ENCODE measurements at regions not wholly inside any gene's neighbourhood (a gene's known extent, or its start where the extent isn't known, plus 50 kb on each side); places are given as distances from the start of the nearest gene placed in this dataset.

DNA sequence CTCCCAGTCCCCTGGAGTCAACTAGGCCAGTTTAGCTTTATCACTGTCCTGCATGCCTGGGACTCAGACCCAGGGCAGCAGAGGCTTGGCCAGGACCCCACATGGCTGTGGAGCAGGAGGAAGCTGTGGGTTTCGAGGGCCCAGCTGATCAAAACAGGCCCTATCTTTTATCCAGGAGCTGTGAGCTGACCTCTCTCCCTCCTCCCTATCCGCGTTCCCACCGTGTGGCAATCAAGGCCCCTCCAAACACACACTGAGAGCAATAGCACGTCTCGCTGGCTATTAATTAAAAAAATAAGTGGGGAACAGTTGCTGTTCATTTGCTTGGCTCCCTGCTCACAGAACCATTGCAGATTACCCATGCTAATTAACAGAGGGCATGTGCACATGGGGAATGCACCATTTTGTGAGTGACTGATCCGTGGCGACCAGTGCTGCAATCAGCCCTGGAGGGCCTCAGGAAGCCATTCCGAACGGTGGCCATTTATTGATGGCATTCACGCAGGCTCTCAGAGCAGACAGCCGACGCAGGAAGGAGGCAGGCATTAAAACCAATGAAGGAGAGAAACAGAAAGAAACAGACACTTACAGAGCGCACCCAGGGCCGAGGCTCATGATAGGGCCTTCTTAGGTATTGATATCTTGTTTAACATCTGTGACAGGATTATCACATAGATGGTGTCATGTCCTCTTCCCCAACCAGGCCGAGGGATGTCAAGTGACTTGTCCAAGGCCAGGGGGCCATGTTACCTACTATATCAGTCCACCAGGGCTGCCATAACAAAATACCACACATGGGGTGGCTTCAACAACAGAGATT is 157.1 kb downstream of the KATNIP start:
- TF ChIP-seq, protein P1, sequence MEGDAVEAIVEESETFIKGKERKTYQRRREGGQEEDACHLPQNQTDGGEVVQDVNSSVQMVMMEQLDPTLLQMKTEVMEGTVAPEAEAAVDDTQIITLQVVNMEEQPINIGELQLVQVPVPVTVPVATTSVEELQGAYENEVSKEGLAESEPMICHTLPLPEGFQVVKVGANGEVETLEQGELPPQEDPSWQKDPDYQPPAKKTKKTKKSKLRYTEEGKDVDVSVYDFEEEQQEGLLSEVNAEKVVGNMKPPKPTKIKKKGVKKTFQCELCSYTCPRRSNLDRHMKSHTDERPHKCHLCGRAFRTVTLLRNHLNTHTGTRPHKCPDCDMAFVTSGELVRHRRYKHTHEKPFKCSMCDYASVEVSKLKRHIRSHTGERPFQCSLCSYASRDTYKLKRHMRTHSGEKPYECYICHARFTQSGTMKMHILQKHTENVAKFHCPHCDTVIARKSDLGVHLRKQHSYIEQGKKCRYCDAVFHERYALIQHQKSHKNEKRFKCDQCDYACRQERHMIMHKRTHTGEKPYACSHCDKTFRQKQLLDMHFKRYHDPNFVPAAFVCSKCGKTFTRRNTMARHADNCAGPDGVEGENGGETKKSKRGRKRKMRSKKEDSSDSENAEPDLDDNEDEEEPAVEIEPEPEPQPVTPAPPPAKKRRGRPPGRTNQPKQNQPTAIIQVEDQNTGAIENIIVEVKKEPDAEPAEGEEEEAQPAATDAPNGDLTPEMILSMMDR (conservative IDR thresholded peaks at IDR 0.05) = no peak
- DNase-seq (ENCODE audit: low read depth, low spot score) = no peak
- Mint-ChIP-seq H3K36me3 (ENCODE audit: low read depth) (peaks cover 8% of the 10 kb centered on the region), H3K27ac (ENCODE audit: unreplicated experiment) (peak overlapping the region; percentile 84), H3K4me3 (no peak overlapping the region), H3K4me1 (peaks cover 61% of the 10 kb centered on the region), H3K9me3 (no peaks in the 10 kb centered on the region), H3K27me3 (ENCODE audit: low read depth) (no peaks in the 10 kb centered on the region)

- H3K36me3 Mint-ChIP-seq (ENCODE audit: low read depth) = peaks cover 13% of the 10 kb centered on the region
- no peaks in the 10 kb centered on the region for H3K9me3 Mint-ChIP-seq
- no peak overlapping the region for H3K4me3 Mint-ChIP-seq
- H3K27ac Mint-ChIP-seq (ENCODE audit: unreplicated experiment) = peak overlapping the region; percentile 35
- DNase-seq (ENCODE audit: low read depth, low spot score) = no peak
- no peaks in the 10 kb centered on the region for H3K27me3 Mint-ChIP-seq (ENCODE audit: low read depth)
- peaks cover 56% of the 10 kb centered on the region for H3K4me1 Mint-ChIP-seq
- TF ChIP-seq, protein P1 (conservative IDR thresholded peaks at IDR 0.05) = no peak
Measured at GRCh38 chr16:27708651-27709050, 158.7 kb downstream of the KATNIP start.

- Mint-ChIP-seq H3K36me3 (ENCODE audit: low read depth) (peaks cover 16% of the 10 kb centered on the region), H3K4me3 (peak overlapping the region; percentile 48), H3K4me1 (peaks cover 52% of the 10 kb centered on the region), H3K27me3 (ENCODE audit: low read depth) (no peaks in the 10 kb centered on the region), H3K27ac (ENCODE audit: unreplicated experiment) (no peak overlapping the region), H3K9me3 (no peaks in the 10 kb centered on the region)
- DNase-seq (ENCODE audit: low read depth, low spot score) = no peak
- TF ChIP-seq, protein P1 (conservative IDR thresholded peaks at IDR 0.05) = no peak
Measured at GRCh38 chr16:27712251-27712711, 162.3 kb downstream of the KATNIP start.

DNA sequence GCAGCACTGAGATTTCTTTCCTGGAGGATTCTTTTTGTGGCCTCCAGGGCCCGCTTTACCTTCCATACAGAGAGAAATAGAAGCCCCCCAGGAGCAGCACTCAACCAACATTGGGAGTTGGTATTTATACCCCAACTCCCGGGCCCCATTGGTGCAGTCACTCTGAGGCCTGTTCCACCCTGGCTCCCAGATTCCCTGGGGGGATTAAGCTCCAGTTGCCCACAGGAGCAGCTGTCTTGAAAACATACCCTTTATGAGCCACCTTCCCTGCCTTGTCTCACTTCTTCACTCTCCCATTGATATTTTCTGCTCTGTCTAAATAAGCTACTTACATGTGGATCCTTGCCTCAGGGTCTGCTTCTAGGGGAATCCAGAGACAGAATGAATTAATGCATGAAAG is 167.8 kb downstream of the KATNIP start:
- TF ChIP-seq, protein P1 (conservative IDR thresholded peaks at IDR 0.05) = no peak

GRCh38 chr16:27718201-27719105 is 168.5 kb downstream of the KATNIP start:
- H3K9me3 Mint-ChIP-seq = no peaks in the 10 kb centered on the region
- peaks cover 11% of the 10 kb centered on the region for H3K36me3 Mint-ChIP-seq (ENCODE audit: low read depth)
- H3K27me3 Mint-ChIP-seq (ENCODE audit: low read depth) = no peaks in the 10 kb centered on the region
- H3K4me1 Mint-ChIP-seq = peaks cover 83% of the 10 kb centered on the region
- H3K4me3 Mint-ChIP-seq = peak overlapping the region; percentile 80
- peak; percentile 64 for DNase-seq (ENCODE audit: low read depth, low spot score)
- TF ChIP-seq, protein P1 (conservative IDR thresholded peaks at IDR 0.05) = no peak
- peak overlapping the region; percentile 97 for H3K27ac Mint-ChIP-seq (ENCODE audit: unreplicated experiment)

More for the DNA sequence above, 167.8 kb downstream of the KATNIP start:
- Mint-ChIP-seq H3K4me1 (peaks cover 80% of the 10 kb centered on the region), H3K4me3 (peak overlapping the region; percentile 80), H3K9me3 (no peaks in the 10 kb centered on the region), H3K36me3 (ENCODE audit: low read depth) (peaks cover 10% of the 10 kb centered on the region), H3K27me3 (ENCODE audit: low read depth) (no peaks in the 10 kb centered on the region), H3K27ac (ENCODE audit: unreplicated experiment) (peak overlapping the region; percentile 97)
- DNase-seq (ENCODE audit: low read depth, low spot score) = no peak

Measured in neural crest cell (in vitro differentiated cells).